A673 (cell line): ENCODE measurements at regions not wholly inside any gene's neighbourhood (a gene's known extent, or its start where the extent isn't known, plus 50 kb on each side); places are given as distances from the start of the nearest gene placed in this dataset.

Experiments
- EZH2 ChIP-seq: fragments of 200-600 bp; sonication (generic); IDR thresholded peaks from 2 replicates; pipeline ENCODE4 v1.6.1; 2017; ENCODE audit warnings: borderline replicate concordance, low read depth, mild to moderate bottlenecking, mixed read lengths, antibody characterized with exemption, low read length; ENCODE audit not compliant: poor library complexity, severe bottlenecking
- TF ChIP-seq, protein P1 (sequence below): fragments of 300-800, 200-600 bp; sonication (generic); conservative IDR thresholded peaks from 2 replicates; pipeline ENCODE4 v1.5.1; 2017; ENCODE audit warnings: low read depth, mild to moderate bottlenecking, antibody characterized with exemption, low read length, moderate library complexity, mixed read lengths

DNA sequence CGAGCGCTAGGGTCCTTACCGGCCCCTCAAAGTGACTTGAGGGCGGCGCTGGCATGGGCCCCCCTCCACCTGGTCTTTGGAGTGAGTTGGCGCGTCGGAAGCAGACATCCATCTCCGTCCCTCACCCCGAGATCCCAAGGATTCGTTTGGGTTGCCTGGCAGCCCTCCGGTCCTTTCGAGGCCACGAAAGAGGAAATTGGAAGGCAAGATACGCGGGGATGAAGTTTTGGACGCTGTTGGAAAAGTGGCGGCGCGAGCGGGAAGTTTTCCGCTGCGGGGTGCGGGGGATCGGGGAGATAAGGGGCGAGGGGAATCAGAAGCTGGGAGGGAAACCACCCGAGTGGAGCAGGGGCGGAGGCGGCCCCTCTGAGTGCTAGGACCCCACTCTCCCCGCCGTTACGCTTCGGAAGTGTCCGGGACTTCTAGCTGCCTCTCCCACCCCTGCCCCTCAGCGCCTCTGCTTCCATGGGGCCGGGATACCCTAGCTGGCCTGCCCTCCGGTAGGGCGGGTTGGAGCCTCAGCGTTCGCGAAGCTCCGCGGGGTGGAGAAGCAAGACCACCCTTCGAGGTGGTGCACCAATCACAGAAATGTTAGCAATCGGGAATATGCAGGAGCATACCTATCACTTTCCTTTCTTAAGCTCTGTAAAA, 57.8 kb downstream of the FRMPD3 start:
- TF ChIP-seq EZH2: no peak
- TF ChIP-seq, protein P1, sequence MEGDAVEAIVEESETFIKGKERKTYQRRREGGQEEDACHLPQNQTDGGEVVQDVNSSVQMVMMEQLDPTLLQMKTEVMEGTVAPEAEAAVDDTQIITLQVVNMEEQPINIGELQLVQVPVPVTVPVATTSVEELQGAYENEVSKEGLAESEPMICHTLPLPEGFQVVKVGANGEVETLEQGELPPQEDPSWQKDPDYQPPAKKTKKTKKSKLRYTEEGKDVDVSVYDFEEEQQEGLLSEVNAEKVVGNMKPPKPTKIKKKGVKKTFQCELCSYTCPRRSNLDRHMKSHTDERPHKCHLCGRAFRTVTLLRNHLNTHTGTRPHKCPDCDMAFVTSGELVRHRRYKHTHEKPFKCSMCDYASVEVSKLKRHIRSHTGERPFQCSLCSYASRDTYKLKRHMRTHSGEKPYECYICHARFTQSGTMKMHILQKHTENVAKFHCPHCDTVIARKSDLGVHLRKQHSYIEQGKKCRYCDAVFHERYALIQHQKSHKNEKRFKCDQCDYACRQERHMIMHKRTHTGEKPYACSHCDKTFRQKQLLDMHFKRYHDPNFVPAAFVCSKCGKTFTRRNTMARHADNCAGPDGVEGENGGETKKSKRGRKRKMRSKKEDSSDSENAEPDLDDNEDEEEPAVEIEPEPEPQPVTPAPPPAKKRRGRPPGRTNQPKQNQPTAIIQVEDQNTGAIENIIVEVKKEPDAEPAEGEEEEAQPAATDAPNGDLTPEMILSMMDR: no peak
